Smooth muscle cell (in vitro differentiated cells): ENCODE measurements at regions not wholly inside any gene's neighbourhood (a gene's known extent, or its start where the extent isn't known, plus 50 kb on each side); places are given as distances from the start of the nearest gene placed in this dataset.

Source experiments
- DNase-seq: peaks from one replicate; lab custom pipeline; 2025; ENCODE audit not compliant: unreplicated experiment; lab: John Stamatoyannopoulos, UW
- H2AFZ ChIP-seq: fragments of 200-600 bp; sonication (generic); 2 replicates; pipeline ENCODE4 v1.6.0; 2016; ENCODE audit warnings: antibody characterized with exemption, low read depth, mild to moderate bottlenecking
- H3F3A ChIP-seq: fragments of 200-600 bp; sonication (generic); 2 replicates; pipeline ENCODE4 v1.6.0; 2017; ENCODE audit warnings: antibody characterized with exemption, low read depth
- H3K27ac ChIP-seq: fragments of 200-600 bp; sonication (generic); 2 replicates; pipeline ENCODE4 v1.5.1; 2016; ENCODE audit warnings: low read depth, mild to moderate bottlenecking
- H3K27me3 ChIP-seq: fragments of 200-600 bp; sonication (generic); 2 replicates; pipeline ENCODE4 v1.6.1; 2016; ENCODE audit warnings: low read depth, mild to moderate bottlenecking
- H3K36me3 ChIP-seq: fragments of 200-600 bp; sonication (generic); 2 replicates; pipeline ENCODE4 v1.5.1; 2016; ENCODE audit warnings: low read depth
- H3K4me1 ChIP-seq: fragments of 200-600 bp; sonication (generic); 2 replicates; pipeline ENCODE4 v1.5.1; 2016; ENCODE audit warnings: low read depth
- H3K4me2 ChIP-seq: fragments of 200-600 bp; sonication (generic); 2 replicates; pipeline ENCODE4 v1.6.0; 2016; ENCODE audit warnings: mild to moderate bottlenecking
- H3K4me3 ChIP-seq: fragments of 200-600 bp; sonication (generic); 2 replicates; pipeline ENCODE4 v1.5.1; 2016; ENCODE audit warnings: mild to moderate bottlenecking
- H3K79me2 ChIP-seq: fragments of 200-600 bp; sonication (generic); 2 replicates; pipeline ENCODE4 v1.6.0; 2016; ENCODE audit warnings: low read depth, mild to moderate bottlenecking
- H3K9ac ChIP-seq: fragments of 200-600 bp; sonication (generic); 2 replicates; pipeline ENCODE4 v1.6.0; 2016; ENCODE audit warnings: low read depth
- H3K9me3 ChIP-seq: fragments of 200-600 bp; sonication (generic); replicated peaks from 2 replicates; pipeline ENCODE4 v1.5.1; 2016; ENCODE audit warnings: low read depth
- H4K20me1 ChIP-seq: fragments of 200-600 bp; sonication (generic); 2 replicates; pipeline ENCODE4 v1.6.0; 2016; ENCODE audit warnings: low read depth
- CTCF ChIP-seq: fragments of 200-600 bp; sonication (generic); IDR thresholded peaks from 2 replicates; pipeline ENCODE4 v1.5.1; 2017; ENCODE audit warnings: borderline replicate concordance, mild to moderate bottlenecking, antibody characterized with exemption; ENCODE audit not compliant: insufficient read depth, poor library complexity, severe bottlenecking
- WGBS: methylation state at CpG from one replicate; pipeline ENCODE4 v1.1.7; 2016; ENCODE audit warnings: low lambda C conversion rate; 5-methylcytosine and 5-hydroxymethylcytosine counted together

GRCh38 chr16:86834451-86835035 is 256.2 kb downstream of the FOXL1 start:
- Histone ChIP-seq H3K9me3 (no peaks in the 10 kb centered on the region), H3K4me3 (no peak overlapping the region), H3K27ac (no peak overlapping the region), H3K36me3 (no peaks in the 10 kb centered on the region), H4K20me1 (no peaks in the 10 kb centered on the region), H3K79me2 (no peaks in the 10 kb centered on the region), H3K4me1 (no peaks in the 10 kb centered on the region), H3K4me2 (no peak overlapping the region), H2AFZ (no peak overlapping the region), H3K27me3 (peaks cover 6% of the 10 kb centered on the region), H3F3A (no peaks in the 10 kb centered on the region), H3K9ac (no peak overlapping the region)
- WGBS, result 57% methylated on average over 22 of the region's 22 CpGs
- TF ChIP-seq CTCF, result peak; percentile 34
- no peak for DNase-seq

DNA sequence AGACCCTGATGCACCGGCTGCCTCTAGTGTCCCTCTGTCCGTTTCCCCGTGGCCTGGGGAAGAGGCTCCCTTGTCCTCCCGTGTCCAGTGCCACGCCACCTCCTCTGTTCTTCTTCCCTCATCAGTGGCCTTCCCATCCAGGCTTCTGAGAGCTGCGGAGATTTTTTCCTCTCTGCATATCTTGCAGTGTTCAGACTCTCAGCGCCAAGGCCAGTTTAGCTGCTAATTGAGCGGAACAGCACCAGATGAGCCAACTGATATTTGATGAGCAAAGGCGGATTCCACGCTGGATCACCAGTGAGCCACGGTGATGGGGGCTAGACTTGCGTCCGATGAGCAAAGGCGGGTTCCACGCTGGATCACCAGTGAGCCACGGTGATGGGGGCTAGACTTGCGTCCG is 257.6 kb downstream of the FOXL1 start:
- no peak for DNase-seq
- Histone ChIP-seq H3K4me2 (no peak overlapping the region), H3K36me3 (no peaks in the 10 kb centered on the region), H4K20me1 (no peaks in the 10 kb centered on the region), H3K4me1 (no peaks in the 10 kb centered on the region), H2AFZ (no peak overlapping the region), H3K9me3 (no peaks in the 10 kb centered on the region), H3K9ac (no peak overlapping the region), H3F3A (no peaks in the 10 kb centered on the region), H3K27me3 (no peaks in the 10 kb centered on the region), H3K4me3 (no peak overlapping the region), H3K27ac (no peak overlapping the region), H3K79me2 (no peaks in the 10 kb centered on the region)
- TF ChIP-seq CTCF, result no peak
- whole genome bisulfite sequencing, result 95% methylated on average over 16 of the region's 18 CpGs

DNA sequence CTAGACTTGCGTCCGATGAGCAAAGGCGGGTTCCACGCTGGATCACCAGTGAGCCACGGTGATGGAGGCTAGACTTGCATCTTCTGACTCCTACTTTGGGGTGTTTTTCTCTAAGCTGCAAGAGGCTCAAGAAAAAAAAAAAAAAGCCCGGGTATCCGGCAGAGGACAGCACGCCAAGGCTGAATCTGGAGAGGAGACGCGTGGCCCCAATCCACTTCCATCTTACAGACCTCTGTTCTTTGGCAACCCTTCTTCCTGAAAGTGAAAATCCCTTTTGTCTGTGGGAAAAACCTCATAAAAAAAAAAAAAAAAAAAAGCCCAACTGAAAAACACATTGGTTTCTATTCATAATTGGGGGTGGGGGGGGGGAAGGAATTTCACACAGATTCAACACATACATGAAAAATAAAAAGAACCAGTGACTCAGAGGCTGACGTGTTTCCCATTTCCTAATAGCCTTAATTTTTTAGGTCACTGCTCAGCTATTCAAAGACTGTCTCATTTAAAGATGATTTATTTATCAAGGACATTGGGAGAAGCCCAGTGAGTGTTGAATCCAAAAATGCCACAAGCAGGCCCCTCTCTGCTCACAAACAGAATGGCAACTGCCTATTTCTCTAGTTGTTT is 258.3 kb downstream of the FOXL1 start:
- H3K4me2 ChIP-seq, result no peak overlapping the region
- no peaks in the 10 kb centered on the region for H4K20me1 ChIP-seq
- H3K27ac ChIP-seq, result no peak overlapping the region
- no peak overlapping the region for H2AFZ ChIP-seq
- H3K9me3 ChIP-seq, result no peaks in the 10 kb centered on the region
- H3K36me3 ChIP-seq, result no peaks in the 10 kb centered on the region
- H3K79me2 ChIP-seq, result no peaks in the 10 kb centered on the region
- 73% methylated on average over 11 of the region's 11 CpGs for WGBS
- H3K4me3 ChIP-seq, result no peak overlapping the region
- no peak for DNase-seq
- H3K4me1 ChIP-seq, result no peaks in the 10 kb centered on the region
- H3K9ac ChIP-seq, result no peak overlapping the region
- no peak for TF ChIP-seq CTCF
- no peaks in the 10 kb centered on the region for H3K27me3 ChIP-seq
- no peaks in the 10 kb centered on the region for H3F3A ChIP-seq

GRCh38 chr16:86843812-86844211 is 265.5 kb downstream of the FOXL1 start:
- DNase-seq, result no peak
- H3K27ac ChIP-seq, result no peak overlapping the region
- H3K79me2 ChIP-seq, result no peaks in the 10 kb centered on the region
- no peaks in the 10 kb centered on the region for H4K20me1 ChIP-seq
- H3K4me2 ChIP-seq, result no peak overlapping the region
- H3K4me3 ChIP-seq, result no peak overlapping the region
- no peaks in the 10 kb centered on the region for H3F3A ChIP-seq
- H2AFZ ChIP-seq, result no peak overlapping the region
- no peaks in the 10 kb centered on the region for H3K9me3 ChIP-seq
- peaks cover 2% of the 10 kb centered on the region for H3K27me3 ChIP-seq
- no peak overlapping the region for H3K9ac ChIP-seq
- WGBS, result 97% methylated on average over 12 of the region's 12 CpGs
- no peaks in the 10 kb centered on the region for H3K36me3 ChIP-seq
- no peaks in the 10 kb centered on the region for H3K4me1 ChIP-seq
- no peak for TF ChIP-seq CTCF
